ENCODE measurements at regions not wholly inside any gene's neighbourhood (a gene's known extent, or its start where the extent isn't known, plus 50 kb on each side); places are given as distances from the start of the nearest gene placed in this dataset.

DNA sequence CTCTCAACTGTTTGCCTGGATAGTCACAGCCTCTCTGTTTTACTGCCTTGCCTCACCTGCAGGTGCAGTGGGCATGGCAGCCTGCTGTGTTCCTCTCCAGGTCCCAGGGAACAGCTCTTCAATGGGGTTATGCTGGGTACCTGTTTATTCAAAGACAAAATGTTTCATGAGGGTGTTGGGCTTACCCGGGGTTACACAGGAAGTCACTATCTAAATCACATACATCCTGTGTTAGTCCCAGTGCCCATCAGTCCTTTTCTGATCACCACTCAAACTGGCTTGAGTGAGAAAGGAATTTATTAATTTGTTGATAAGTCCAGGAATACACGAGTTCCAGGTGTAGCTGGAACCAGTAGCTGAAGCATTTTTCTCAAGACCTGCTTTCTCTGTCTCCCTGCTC, 1503.6 kb upstream of the TMEM132C start:
- TF ChIP-seq, protein P1, sequence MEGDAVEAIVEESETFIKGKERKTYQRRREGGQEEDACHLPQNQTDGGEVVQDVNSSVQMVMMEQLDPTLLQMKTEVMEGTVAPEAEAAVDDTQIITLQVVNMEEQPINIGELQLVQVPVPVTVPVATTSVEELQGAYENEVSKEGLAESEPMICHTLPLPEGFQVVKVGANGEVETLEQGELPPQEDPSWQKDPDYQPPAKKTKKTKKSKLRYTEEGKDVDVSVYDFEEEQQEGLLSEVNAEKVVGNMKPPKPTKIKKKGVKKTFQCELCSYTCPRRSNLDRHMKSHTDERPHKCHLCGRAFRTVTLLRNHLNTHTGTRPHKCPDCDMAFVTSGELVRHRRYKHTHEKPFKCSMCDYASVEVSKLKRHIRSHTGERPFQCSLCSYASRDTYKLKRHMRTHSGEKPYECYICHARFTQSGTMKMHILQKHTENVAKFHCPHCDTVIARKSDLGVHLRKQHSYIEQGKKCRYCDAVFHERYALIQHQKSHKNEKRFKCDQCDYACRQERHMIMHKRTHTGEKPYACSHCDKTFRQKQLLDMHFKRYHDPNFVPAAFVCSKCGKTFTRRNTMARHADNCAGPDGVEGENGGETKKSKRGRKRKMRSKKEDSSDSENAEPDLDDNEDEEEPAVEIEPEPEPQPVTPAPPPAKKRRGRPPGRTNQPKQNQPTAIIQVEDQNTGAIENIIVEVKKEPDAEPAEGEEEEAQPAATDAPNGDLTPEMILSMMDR (IDR thresholded peaks at IDR 0.05), result no peak
- no peak for TF ChIP-seq EZH2 (IDR thresholded peaks at IDR 0.05)
